GM03348 (cell line): ENCODE measurements at regions not wholly inside any gene's neighbourhood (a gene's known extent, or its start where the extent isn't known, plus 50 kb on each side); places are given as distances from the start of the nearest gene placed in this dataset.

Experiments
- DNase-seq: peaks from one replicate; pipeline ENCODE4 v3.0.0; 2012; ENCODE audit warnings: low spot score

- DNase-seq, result no peak
Measured at GRCh38 chr6:95243053-95243452, 334.3 kb upstream of the MANEA start.

- no peak for DNase-seq
Measured at GRCh38 chr6:95244751-95245150, 332.6 kb upstream of the MANEA start.

GRCh38 chr6:95248499-95248898, 328.8 kb upstream of the MANEA start:
- no peak for DNase-seq

- no peak for DNase-seq
Measured at GRCh38 chr6:95249175-95249574, 328.2 kb upstream of the MANEA start.

GRCh38 chr6:95249661-95250060, 327.7 kb upstream of the MANEA start:
- DNase-seq, result no peak

GRCh38 chr6:95263840-95264239, 313.5 kb upstream of the MANEA start:
- DNase-seq, result no peak

- DNase-seq, result no peak
Measured at GRCh38 chr6:95266537-95267258, 310.6 kb upstream of the MANEA start.

- no peak for DNase-seq
Measured at GRCh38 chr6:95274686-95275235, 302.6 kb upstream of the MANEA start.

GRCh38 chr6:95279616-95280015, 297.7 kb upstream of the MANEA start:
- DNase-seq, result no peak

GRCh38 chr6:95280686-95281273, 296.6 kb upstream of the MANEA start:
- DNase-seq, result no peak

GRCh38 chr6:95285881-95286280, 291.5 kb upstream of the MANEA start:
- DNase-seq, result no peak

- no peak for DNase-seq
Measured at GRCh38 chr6:95286874-95287273, 290.5 kb upstream of the MANEA start.

- DNase-seq, result no peak
Measured at GRCh38 chr6:95288251-95288650, 289.1 kb upstream of the MANEA start.

GRCh38 chr6:95292011-95292410, 285.3 kb upstream of the MANEA start:
- no peak for DNase-seq

- no peak for DNase-seq
Measured at GRCh38 chr6:95293257-95293656, 284.1 kb upstream of the MANEA start.

GRCh38 chr6:95294043-95294442, 283.3 kb upstream of the MANEA start:
- DNase-seq, result no peak

GRCh38 chr6:95309545-95309944, 267.8 kb upstream of the MANEA start:
- DNase-seq, result no peak

- DNase-seq, result no peak
Measured at GRCh38 chr6:95318137-95318536, 259.2 kb upstream of the MANEA start.

GRCh38 chr6:95321126-95321525, 256.2 kb upstream of the MANEA start:
- no peak for DNase-seq

- DNase-seq, result no peak
Measured at GRCh38 chr6:95325916-95326315, 251.4 kb upstream of the MANEA start.

- DNase-seq, result no peak
Measured at GRCh38 chr6:95328231-95328630, 249.1 kb upstream of the MANEA start.

GRCh38 chr6:95352064-95352795, 225.1 kb upstream of the MANEA start:
- no peak for DNase-seq

- no peak for DNase-seq
Measured at GRCh38 chr6:95354551-95354950, 222.8 kb upstream of the MANEA start.
